A673 (cell line): ENCODE measurements at regions not wholly inside any gene's neighbourhood (a gene's known extent, or its start where the extent isn't known, plus 50 kb on each side); places are given as distances from the start of the nearest gene placed in this dataset.
A peak's percentile ranks its signal among the peaks of the same experiment; 100 is the strongest.

ENCODE experiments used
- BruUV-seq: library from RNA; stranded (reverse); fragments of 400-500 nt; replicated peaks from 2 replicates; lab custom pipeline; 2021; lab: Mats Ljungman, UMichigan
- CTCF ChIA-PET: fragments of 300-600 bp; sonication (Branson Sonifier 250); formaldehyde crosslinking; loops from one replicate; lab custom pipeline; 2022; ENCODE audit warnings: antibody characterized with exemption; lab: Charles Lee
- POLR2A ChIA-PET: fragments of 300-600 bp; sonication (Branson Sonifier 250); formaldehyde crosslinking; loops from one replicate; lab custom pipeline; 2022; ENCODE audit warnings: antibody characterized with exemption; ENCODE audit not compliant: low non-redundant PET; lab: Charles Lee
- DNase-seq: peaks from one replicate; pipeline ENCODE4 v3.0.0-alpha.2; 2015; ENCODE audit warnings: low spot score
- H3K27ac ChIP-seq: fragments of 200-600 bp; sonication (generic); 2 replicates; pipeline ENCODE4 v1.5.1; 2016; ENCODE audit warnings: mixed run types, low read depth, mild to moderate bottlenecking, mixed read lengths, antibody characterized with exemption, low read length; ENCODE audit not compliant: poor library complexity, severe bottlenecking
- H3K27me3 ChIP-seq: fragments of 200-600 bp; sonication (generic); replicated peaks from 2 replicates; pipeline ENCODE4 v1.6.1; 2017; ENCODE audit warnings: mixed run types, low read depth, mild to moderate bottlenecking, mixed read lengths, antibody characterized with exemption, low read length; ENCODE audit not compliant: insufficient read depth, poor library complexity
- H3K36me3 ChIP-seq: fragments of 200-600 bp; sonication (generic); 2 replicates; pipeline ENCODE4 v1.6.1; 2016; ENCODE audit warnings: mixed run types, mild to moderate bottlenecking, mixed read lengths, antibody characterized with exemption, low read length; ENCODE audit not compliant: insufficient read depth, poor library complexity, severe bottlenecking
- H3K4me1 ChIP-seq: fragments of 200-600 bp; sonication (generic); 2 replicates; pipeline ENCODE4 v1.6.1; 2017; ENCODE audit warnings: mixed run types, mild to moderate bottlenecking, mixed read lengths, antibody characterized with exemption, low read length; ENCODE audit not compliant: insufficient read depth, poor library complexity, severe bottlenecking
- H3K4me3 ChIP-seq: fragments of 200-600 bp; sonication (generic); 2 replicates; pipeline ENCODE4 v1.5.1; 2016; ENCODE audit warnings: low read depth, mixed run types, mild to moderate bottlenecking, mixed read lengths, low read length; ENCODE audit not compliant: poor library complexity, severe bottlenecking
- H3K9me3 ChIP-seq: fragments of 200-600 bp; sonication (generic); 2 replicates; pipeline ENCODE4 v1.6.1; 2016; ENCODE audit warnings: mixed run types, low read depth, mild to moderate bottlenecking, mixed read lengths, antibody characterized with exemption, low read length; ENCODE audit not compliant: poor library complexity, severe bottlenecking
- EZH2 ChIP-seq: fragments of 200-600 bp; sonication (generic); IDR thresholded peaks from 2 replicates; pipeline ENCODE4 v1.6.1; 2017; ENCODE audit warnings: borderline replicate concordance, low read depth, mild to moderate bottlenecking, mixed read lengths, antibody characterized with exemption, low read length; ENCODE audit not compliant: poor library complexity, severe bottlenecking
- intact Hi-C: fragments of 100-400 bp; cut with micrococcal nuclease; formaldehyde crosslinking; loops from one replicate; pipeline ENCODE4 v1.10.0; 2022; ENCODE audit not compliant: unreplicated experiment
- TF ChIP-seq, protein P1 (sequence below): fragments of 300-800, 200-600 bp; sonication (generic); conservative IDR thresholded peaks from 2 replicates; pipeline ENCODE4 v1.5.1; 2017; ENCODE audit warnings: low read depth, mild to moderate bottlenecking, antibody characterized with exemption, low read length, moderate library complexity, mixed read lengths

DNA sequence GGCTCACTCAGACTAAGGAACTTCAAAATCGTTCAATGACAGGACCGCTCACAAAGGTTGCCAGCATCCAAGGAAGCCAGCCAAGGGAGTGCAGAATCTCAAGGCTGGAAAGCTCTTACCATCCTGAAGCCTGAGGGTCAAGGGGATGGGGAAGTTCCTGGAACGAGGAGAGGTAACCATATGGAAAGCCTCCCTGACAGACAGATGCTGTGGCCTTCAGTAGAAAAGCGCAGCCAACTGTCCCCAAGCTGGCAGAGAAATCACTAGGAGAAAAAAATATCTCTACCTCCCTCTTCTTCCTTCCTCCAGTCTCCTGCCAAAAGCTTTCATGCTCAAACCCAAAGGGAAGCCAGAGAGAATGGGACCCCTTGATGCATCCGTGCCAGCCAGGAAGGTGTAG, 90.5 kb upstream of the RANBP3L start:
- peaks cover 11% of the 10 kb centered on the region for H3K4me1 ChIP-seq
- POLR2A ChIA-PET: no interaction called here
- no peaks in the 10 kb centered on the region for H3K27me3 ChIP-seq
- no peaks in the 10 kb centered on the region for H3K9me3 ChIP-seq
- no peak overlapping the region for H3K4me3 ChIP-seq
- CTCF ChIA-PET: no interaction called here
- no TSS peak for BruUV-seq
- TF ChIP-seq, protein P1, sequence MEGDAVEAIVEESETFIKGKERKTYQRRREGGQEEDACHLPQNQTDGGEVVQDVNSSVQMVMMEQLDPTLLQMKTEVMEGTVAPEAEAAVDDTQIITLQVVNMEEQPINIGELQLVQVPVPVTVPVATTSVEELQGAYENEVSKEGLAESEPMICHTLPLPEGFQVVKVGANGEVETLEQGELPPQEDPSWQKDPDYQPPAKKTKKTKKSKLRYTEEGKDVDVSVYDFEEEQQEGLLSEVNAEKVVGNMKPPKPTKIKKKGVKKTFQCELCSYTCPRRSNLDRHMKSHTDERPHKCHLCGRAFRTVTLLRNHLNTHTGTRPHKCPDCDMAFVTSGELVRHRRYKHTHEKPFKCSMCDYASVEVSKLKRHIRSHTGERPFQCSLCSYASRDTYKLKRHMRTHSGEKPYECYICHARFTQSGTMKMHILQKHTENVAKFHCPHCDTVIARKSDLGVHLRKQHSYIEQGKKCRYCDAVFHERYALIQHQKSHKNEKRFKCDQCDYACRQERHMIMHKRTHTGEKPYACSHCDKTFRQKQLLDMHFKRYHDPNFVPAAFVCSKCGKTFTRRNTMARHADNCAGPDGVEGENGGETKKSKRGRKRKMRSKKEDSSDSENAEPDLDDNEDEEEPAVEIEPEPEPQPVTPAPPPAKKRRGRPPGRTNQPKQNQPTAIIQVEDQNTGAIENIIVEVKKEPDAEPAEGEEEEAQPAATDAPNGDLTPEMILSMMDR: no peak
- TF ChIP-seq EZH2: no peak
- H3K36me3 ChIP-seq: no peaks in the 10 kb centered on the region
- no peak overlapping the region for H3K27ac ChIP-seq
- DNase-seq: no peak
- intact Hi-C loops: loop anchor here (10.0 kb wide), 1 partner anchor 427 kb away; no protein-coding TSS in a partner anchor

DNA sequence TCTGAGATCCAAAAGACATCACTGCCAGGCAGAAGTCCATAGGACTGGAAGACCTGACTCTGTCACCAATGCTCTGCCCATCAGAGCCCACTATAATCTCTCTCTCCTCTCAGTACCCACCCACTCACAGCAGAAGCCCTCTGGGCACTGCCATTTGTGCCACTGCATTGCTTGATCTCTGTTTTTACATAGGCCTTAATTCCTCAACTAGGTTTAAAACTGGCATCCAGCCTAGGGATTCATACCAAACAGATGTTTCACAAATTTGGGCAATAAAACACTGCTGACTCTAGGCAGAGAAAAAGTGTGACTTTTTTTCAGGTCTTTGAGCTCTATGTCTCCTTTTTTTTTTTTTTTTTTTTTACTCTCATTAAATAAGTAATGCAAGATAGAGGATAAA, 91.1 kb upstream of the RANBP3L start:
- ChIA-PET POLR2A (no interaction called here), CTCF (no interaction called here)
- Histone ChIP-seq H3K27ac (no peak overlapping the region), H3K36me3 (no peaks in the 10 kb centered on the region), H3K4me1 (peaks cover 18% of the 10 kb centered on the region), H3K4me3 (no peak overlapping the region), H3K27me3 (no peaks in the 10 kb centered on the region), H3K9me3 (no peaks in the 10 kb centered on the region)
- BruUV-seq: no TSS peak
- TF ChIP-seq, protein P1: no peak
- no peak for TF ChIP-seq EZH2
- DNase-seq: peak; percentile 68
- intact Hi-C loops: loop anchor here (10.0 kb wide), 1 partner anchor 428 kb away; no protein-coding TSS in a partner anchor

DNA sequence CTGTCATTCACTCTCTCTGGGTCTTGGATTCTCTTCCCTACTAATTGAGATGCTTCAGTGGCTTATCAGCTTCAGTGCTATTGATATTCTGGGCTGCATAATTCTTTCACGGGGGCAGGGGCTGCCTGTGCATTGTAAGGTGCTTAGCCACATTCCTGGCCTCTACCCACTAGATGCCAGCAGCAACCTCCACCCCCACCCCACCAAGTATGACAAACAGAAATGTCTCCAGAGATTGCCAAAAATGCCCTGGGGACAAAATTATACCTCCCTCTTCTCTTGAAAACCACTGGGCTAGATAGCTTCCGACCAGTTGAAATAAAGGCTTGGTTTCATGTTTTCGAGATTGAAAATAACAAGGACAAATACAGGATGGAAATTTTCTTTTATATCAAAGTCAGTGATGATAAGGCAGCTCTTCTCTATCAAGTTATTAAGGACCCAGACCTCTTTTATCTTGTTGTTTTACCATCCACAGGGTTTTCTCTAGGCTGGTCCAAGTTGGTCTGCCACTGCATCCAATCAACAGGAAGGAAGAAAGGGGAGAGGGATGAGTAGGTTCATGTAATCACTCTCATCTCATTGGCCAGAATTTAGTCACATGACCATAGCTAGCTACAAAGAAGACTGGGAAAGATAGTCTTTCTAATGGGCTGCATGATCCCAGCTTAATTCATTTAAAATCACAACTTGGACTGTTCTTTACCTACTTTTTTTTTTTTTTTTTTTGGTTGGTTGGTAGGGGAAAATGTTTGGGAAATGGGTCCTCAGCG, 92.1 kb upstream of the RANBP3L start:
- POLR2A ChIA-PET: interaction anchor here (0.7 kb wide), 1 partner anchor 339 kb away, joined by 15 read pairs; no protein-coding TSS in a partner anchor
- H3K9me3 ChIP-seq: no peaks in the 10 kb centered on the region
- DNase-seq: no peak
- intact Hi-C loops: loop anchor here (10.0 kb wide), 1 partner anchor 429 kb away; no protein-coding TSS in a partner anchor
- no peak overlapping the region for H3K4me3 ChIP-seq
- no peak for TF ChIP-seq EZH2
- TF ChIP-seq, protein P1: no peak
- BruUV-seq: no TSS peak
- H3K4me1 ChIP-seq: peaks cover 20% of the 10 kb centered on the region
- CTCF ChIA-PET: interaction anchor here (0.6 kb wide), 1 partner anchor 85 kb away, joined by 5 read pairs; no protein-coding TSS in a partner anchor
- H3K27me3 ChIP-seq: no peaks in the 10 kb centered on the region
- no peak overlapping the region for H3K27ac ChIP-seq
- no peaks in the 10 kb centered on the region for H3K36me3 ChIP-seq
